HAP-1 (cell line): ENCODE measurements at regions not wholly inside any gene's neighbourhood (a gene's known extent, or its start where the extent isn't known, plus 50 kb on each side); places are given as distances from the start of the nearest gene placed in this dataset.

Experiments
- DNase-seq, 2 experiments: peaks; one replicate each; pipeline ENCODE4 v3.0.0-alpha.2; 2016 to 2020; ENCODE audit warnings: low spot score in 2 of 2
- H3K27me3 ChIP-seq: fragments of 250-450 bp; sonication (Bioruptor Pico); 2 replicates; pipeline ENCODE4 v1.5.1; 2020; ENCODE audit warnings: low read depth, mild to moderate bottlenecking, moderate library complexity
- H3K36me3 ChIP-seq: fragments of 250-450 bp; sonication (Bioruptor Pico); replicated peaks from 2 replicates; pipeline ENCODE4 v1.5.1; 2020; ENCODE audit warnings: mild to moderate bottlenecking
- H3K4me1 ChIP-seq: fragments of 250-450 bp; sonication (Bioruptor Pico); 2 replicates; pipeline ENCODE4 v1.5.1; 2020; ENCODE audit warnings: mild to moderate bottlenecking
- H3K4me3 ChIP-seq: fragments of 250-450 bp; sonication (Bioruptor Pico); 2 replicates; pipeline ENCODE4 v1.5.1; 2020; ENCODE audit warnings: mild to moderate bottlenecking, moderate library complexity
- H3K9me3 ChIP-seq: fragments of 250-450 bp; sonication (Bioruptor Pico); 2 replicates; pipeline ENCODE4 v1.5.1; 2020; ENCODE audit warnings: mild to moderate bottlenecking, moderate library complexity
- in situ Hi-C: fragments of 300-500 bp; cut with MboI; formaldehyde crosslinking; loops from 3 replicates; pipeline ENCODE4 v1.14.3; 2020; ENCODE audit warnings: low sequenced_read_pairs, inconsistent platforms, mixed read lengths

- in situ Hi-C loops, result no loop called here
- no peaks in the 10 kb centered on the region for H3K27me3 ChIP-seq
- no peaks in the 10 kb centered on the region for H3K9me3 ChIP-seq
- no peaks in the 10 kb centered on the region for H3K36me3 ChIP-seq
- no peak overlapping the region for H3K4me3 ChIP-seq
- no peak for DNase-seq
- H3K4me1 ChIP-seq, result no peaks in the 10 kb centered on the region
These were observed 60.8 kb downstream of the CCNA1 start for GRCh38 chr13:36493046-36493445.

- no peak for DNase-seq
- no peaks in the 10 kb centered on the region for H3K9me3 ChIP-seq
- no peaks in the 10 kb centered on the region for H3K36me3 ChIP-seq
- H3K27me3 ChIP-seq, result no peaks in the 10 kb centered on the region
- no peaks in the 10 kb centered on the region for H3K4me1 ChIP-seq
- H3K4me3 ChIP-seq, result no peak overlapping the region
- in situ Hi-C loops, result no loop called here
These were observed 63.1 kb downstream of the CCNA1 start for GRCh38 chr13:36495431-36495830.

GRCh38 chr13:36509369-36509768 lies 77.1 kb downstream of the CCNA1 start:
- in situ Hi-C loops, result no loop called here
- no peaks in the 10 kb centered on the region for H3K9me3 ChIP-seq
- DNase-seq, result peak in 1 of 2 experiments; percentile 16
- no peaks in the 10 kb centered on the region for H3K36me3 ChIP-seq
- H3K27me3 ChIP-seq, result no peaks in the 10 kb centered on the region
- no peaks in the 10 kb centered on the region for H3K4me1 ChIP-seq
- no peak overlapping the region for H3K4me3 ChIP-seq

- DNase-seq, result no peak
- no peak overlapping the region for H3K4me3 ChIP-seq
These were observed 80.5 kb downstream of the CCNA1 start for GRCh38 chr13:36512771-36513170.

GRCh38 chr13:36513266-36513665 lies 81.0 kb downstream of the CCNA1 start:
- no peaks in the 10 kb centered on the region for H3K4me1 ChIP-seq
- H3K36me3 ChIP-seq, result no peaks in the 10 kb centered on the region
- DNase-seq, result no peak
- no peak overlapping the region for H3K4me3 ChIP-seq
- H3K9me3 ChIP-seq, result no peaks in the 10 kb centered on the region
- in situ Hi-C loops, result no loop called here
- H3K27me3 ChIP-seq, result no peaks in the 10 kb centered on the region

More at GRCh38 chr13:36512771-36513170, 80.5 kb downstream of the CCNA1 start:
- Histone ChIP-seq H3K9me3 (no peaks in the 10 kb centered on the region), H3K27me3 (no peaks in the 10 kb centered on the region), H3K4me1 (no peaks in the 10 kb centered on the region), H3K36me3 (no peaks in the 10 kb centered on the region)
- in situ Hi-C loops, result no loop called here

- no peaks in the 10 kb centered on the region for H3K27me3 ChIP-seq
- peaks cover 17% of the 10 kb centered on the region for H3K4me1 ChIP-seq
- DNase-seq, result no peak
- H3K9me3 ChIP-seq, result no peaks in the 10 kb centered on the region
- H3K4me3 ChIP-seq, result no peak overlapping the region
- in situ Hi-C loops, result no loop called here
- H3K36me3 ChIP-seq, result no peaks in the 10 kb centered on the region
These were observed 83.2 kb downstream of the CCNA1 start for GRCh38 chr13:36515466-36515865.

- Histone ChIP-seq H3K36me3 (no peaks in the 10 kb centered on the region), H3K4me3 (no peak overlapping the region), H3K9me3 (no peaks in the 10 kb centered on the region), H3K4me1 (peaks cover 18% of the 10 kb centered on the region), H3K27me3 (no peaks in the 10 kb centered on the region)
- DNase-seq, result no peak
- in situ Hi-C loops, result no loop called here
These were observed 83.9 kb downstream of the CCNA1 start for GRCh38 chr13:36516225-36516624.

GRCh38 chr13:36518707-36519106 lies 86.4 kb downstream of the CCNA1 start:
- Histone ChIP-seq H3K4me1 (peaks cover 18% of the 10 kb centered on the region), H3K4me3 (no peak overlapping the region), H3K27me3 (no peaks in the 10 kb centered on the region), H3K36me3 (no peaks in the 10 kb centered on the region), H3K9me3 (no peaks in the 10 kb centered on the region)
- in situ Hi-C loops, result no loop called here
- no peak for DNase-seq

- H3K4me1 ChIP-seq, result peaks cover 18% of the 10 kb centered on the region
- H3K36me3 ChIP-seq, result no peaks in the 10 kb centered on the region
- H3K27me3 ChIP-seq, result no peaks in the 10 kb centered on the region
- no peaks in the 10 kb centered on the region for H3K9me3 ChIP-seq
- H3K4me3 ChIP-seq, result no peak overlapping the region
- DNase-seq, result no peak
- in situ Hi-C loops, result no loop called here
These were observed 87.1 kb downstream of the CCNA1 start for GRCh38 chr13:36519432-36519831.

GRCh38 chr13:36520111-36520510 lies 87.8 kb downstream of the CCNA1 start:
- no peaks in the 10 kb centered on the region for H3K9me3 ChIP-seq
- H3K4me3 ChIP-seq, result no peak overlapping the region
- no peaks in the 10 kb centered on the region for H3K36me3 ChIP-seq
- no peaks in the 10 kb centered on the region for H3K27me3 ChIP-seq
- in situ Hi-C loops, result no loop called here
- DNase-seq, result peak; percentile 21 to 30
- H3K4me1 ChIP-seq, result peaks cover 18% of the 10 kb centered on the region

GRCh38 chr13:36526897-36527296 lies 94.6 kb downstream of the CCNA1 start:
- no peaks in the 10 kb centered on the region for H3K27me3 ChIP-seq
- H3K4me1 ChIP-seq, result no peaks in the 10 kb centered on the region
- DNase-seq, result no peak
- no peaks in the 10 kb centered on the region for H3K9me3 ChIP-seq
- in situ Hi-C loops, result no loop called here
- no peak overlapping the region for H3K4me3 ChIP-seq
- H3K36me3 ChIP-seq, result no peaks in the 10 kb centered on the region

- H3K27me3 ChIP-seq, result no peaks in the 10 kb centered on the region
- no peaks in the 10 kb centered on the region for H3K9me3 ChIP-seq
- no peak for DNase-seq
- H3K4me1 ChIP-seq, result no peaks in the 10 kb centered on the region
- no peaks in the 10 kb centered on the region for H3K36me3 ChIP-seq
- in situ Hi-C loops, result no loop called here
- H3K4me3 ChIP-seq, result no peak overlapping the region
These were observed 95.8 kb downstream of the CCNA1 start for GRCh38 chr13:36528105-36528504.

GRCh38 chr13:36530050-36530789 lies 97.9 kb downstream of the CCNA1 start:
- no peaks in the 10 kb centered on the region for H3K36me3 ChIP-seq
- no peaks in the 10 kb centered on the region for H3K4me1 ChIP-seq
- no peaks in the 10 kb centered on the region for H3K27me3 ChIP-seq
- no peak overlapping the region for H3K4me3 ChIP-seq
- in situ Hi-C loops, result no loop called here
- no peaks in the 10 kb centered on the region for H3K9me3 ChIP-seq
- no peak for DNase-seq

- H3K4me3 ChIP-seq, result no peak overlapping the region
- no peaks in the 10 kb centered on the region for H3K36me3 ChIP-seq
- H3K27me3 ChIP-seq, result no peaks in the 10 kb centered on the region
- in situ Hi-C loops, result no loop called here
- H3K4me1 ChIP-seq, result no peaks in the 10 kb centered on the region
- no peaks in the 10 kb centered on the region for H3K9me3 ChIP-seq
- DNase-seq, result no peak
These were observed 98.7 kb downstream of the CCNA1 start for GRCh38 chr13:36530861-36531590.
